Heart left ventricle (tissue), 16 donors: ENCODE measurements at regions not wholly inside any gene's neighbourhood (a gene's known extent, or its start where the extent isn't known, plus 50 kb on each side); places are given as distances from the start of the nearest gene placed in this dataset.
A peak's percentile ranks its signal among the peaks of the same experiment; 100 is the strongest.

Experiments used
- ATAC-seq, 4 donors: fragments of 200-7000 bp; cut with Tn5 transposase; one replicate each; pipeline ENCODE4 v1.9.1; 2020 to 2022; ENCODE audit warnings: moderate library complexity in 4 of 4, mild to moderate bottlenecking in 3 of 4, moderate number of reproducible peaks in 1 of 4
- DNase-seq, 5 donors: peaks; one replicate each; pipeline ENCODE4 v3.0.0-alpha.2; 2020
- H3K27ac ChIP-seq, 12 donors: fragments of 200-600 bp; sonication (generic) in 4 of 12; one replicate each; pipeline versions ENCODE4 v1.5.0 to v1.8.0; 2016 to 2022; ENCODE audit warnings: mild to moderate bottlenecking in 2 of 12
- H3K27me3 ChIP-seq, 9 donors: fragments of 200-600 bp; sonication (generic) in 2 of 9; one replicate each; pipeline versions ENCODE4 v1.5.1 to v1.8.0; 2016 to 2022; ENCODE audit warnings: mild to moderate bottlenecking in 3 of 9
- H3K36me3 ChIP-seq, 9 donors: fragments of 200-600 bp; sonication (generic) in 2 of 9; one replicate each; pipeline versions ENCODE4 v1.5.0 to v1.8.0; 2018 to 2022; ENCODE audit warnings: mild to moderate bottlenecking in 2 of 9
- H3K4me1 ChIP-seq, 12 donors: fragments of 200-600 bp; sonication (generic) in 4 of 12; one replicate each; pipeline versions ENCODE4 v1.5.0 to v1.8.0; 2016 to 2022; ENCODE audit warnings: mild to moderate bottlenecking in 3 of 12
- H3K4me3 ChIP-seq, 12 donors: fragments of 200-600 bp; sonication (generic) in 4 of 12; one replicate each; pipeline versions ENCODE4 v1.5.0 to v1.8.0; 2017 to 2022; ENCODE audit warnings: mild to moderate bottlenecking in 9 of 12, moderate library complexity in 4 of 12
- H3K9me3 ChIP-seq, 12 donors: fragments of 200-600 bp; sonication (generic) in 4 of 12; one replicate each; pipeline versions ENCODE4 v1.5.0 to v1.8.0; 2016 to 2022; ENCODE audit warnings: mild to moderate bottlenecking in 1 of 12
- POLR2A ChIP-seq, 2 donors: fragments of 450-650 bp; IDR thresholded peaks; one replicate each; pipeline ENCODE4 v1.6.1; 2017; ENCODE audit warnings: antibody characterized with exemption in 2 of 2, mild to moderate bottlenecking in 2 of 2, moderate library complexity in 2 of 2
- WGBS, 4 donors: extraction: QIAGEN DNeasy Blood & Tissue Kit in 2 of 4; methylation state at CpG; one replicate each; pipeline versions ENCODE4 v1.1.5 to v1.1.7; 2013 to 2018; 5-methylcytosine and 5-hydroxymethylcytosine counted together
- intact Hi-C, 10 donors: fragments of 100-400 bp; cut with DNase I; formaldehyde crosslinking; loops; one replicate each; pipeline versions ENCODE4 v1.11.1 to v1.14.2; 2022
- TF ChIP-seq, protein P1 (sequence below), 12 donors: fragments of 200-600 bp; sonication (generic) in 4 of 12; IDR thresholded peaks; one replicate each; pipeline versions ENCODE4 v1.5.0 to v1.8.0; 2018 to 2022; ENCODE audit warnings: antibody characterized with exemption in 12 of 12, mild to moderate bottlenecking in 5 of 12
- donor health status: ischemic (EF 13 %, LVEDD 7.1; RV severe dilation, severe dysfunction).
- donor health status: healthy with polysubstance abuse.
- donor health status: DM: no; HTN: yes; CAD: no.
- donor health status: DM: no; HTN: no; CAD: no.
- donor health status: ischemic (EF 25% LVEDD 6.9; RV normal size, moderate dysfunction).
- donor health status: ischemic (EF 25% LVEDD 5.7; RV mildly dilated, moderate dysfunction).
- donor health status: healthy.
- donor health status: DM: yes; HTN: yes; CAD: no.
- donor health status: ischemic (EF 35%, LVEDD 5.7; RV mildly dilated, moderate dysfunction).
- donor health status: nonischemic (EF 11% LVEDD 7.7; RV severe dilation, severe dysfunction).
- donor health status: DM: yes; HTN: yes; CAD: no.
- donor health status: PGD.
- donor health status: ischemic (EF 29% LVEDD 5.4; RV normal size, mild dysfunction).
- donor health status: nonischemic (EF 23%, LVEDD 6.1; RV moderate dilation, normal function).

DNA sequence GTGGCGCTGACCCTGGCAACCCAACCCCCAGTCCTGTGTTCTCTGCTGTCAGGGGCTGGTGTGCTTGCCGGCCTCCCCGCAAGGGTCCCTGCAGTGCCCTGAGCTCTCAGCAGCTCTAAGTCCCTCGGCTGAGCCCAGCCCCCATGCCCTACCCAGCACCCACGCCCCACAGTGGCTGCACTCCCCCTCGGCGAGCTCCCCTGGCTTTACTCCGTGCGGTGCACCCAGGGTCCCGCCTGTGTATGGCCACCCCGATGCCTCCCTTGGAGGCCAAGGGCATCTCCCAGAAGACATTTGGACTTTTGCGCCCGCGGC lies 72.5 kb upstream of the SHISAL1 start:
- ATAC-seq (no peak), DNase-seq (peak in 2 of 5 donors; percentile 9 to 10)
- Histone ChIP-seq H3K27ac (no peak overlapping the region), H3K4me3 (no peak overlapping the region), H3K9me3 (no peaks in the 10 kb centered on the region), H3K4me1 (no peaks in the 10 kb centered on the region), H3K36me3 (no peaks in the 10 kb centered on the region), H3K27me3 (no peaks in the 10 kb centered on the region)
- TF ChIP-seq, protein P1, sequence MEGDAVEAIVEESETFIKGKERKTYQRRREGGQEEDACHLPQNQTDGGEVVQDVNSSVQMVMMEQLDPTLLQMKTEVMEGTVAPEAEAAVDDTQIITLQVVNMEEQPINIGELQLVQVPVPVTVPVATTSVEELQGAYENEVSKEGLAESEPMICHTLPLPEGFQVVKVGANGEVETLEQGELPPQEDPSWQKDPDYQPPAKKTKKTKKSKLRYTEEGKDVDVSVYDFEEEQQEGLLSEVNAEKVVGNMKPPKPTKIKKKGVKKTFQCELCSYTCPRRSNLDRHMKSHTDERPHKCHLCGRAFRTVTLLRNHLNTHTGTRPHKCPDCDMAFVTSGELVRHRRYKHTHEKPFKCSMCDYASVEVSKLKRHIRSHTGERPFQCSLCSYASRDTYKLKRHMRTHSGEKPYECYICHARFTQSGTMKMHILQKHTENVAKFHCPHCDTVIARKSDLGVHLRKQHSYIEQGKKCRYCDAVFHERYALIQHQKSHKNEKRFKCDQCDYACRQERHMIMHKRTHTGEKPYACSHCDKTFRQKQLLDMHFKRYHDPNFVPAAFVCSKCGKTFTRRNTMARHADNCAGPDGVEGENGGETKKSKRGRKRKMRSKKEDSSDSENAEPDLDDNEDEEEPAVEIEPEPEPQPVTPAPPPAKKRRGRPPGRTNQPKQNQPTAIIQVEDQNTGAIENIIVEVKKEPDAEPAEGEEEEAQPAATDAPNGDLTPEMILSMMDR (IDR thresholded peaks at IDR 0.05) = no peak
- no peak for TF ChIP-seq POLR2A (IDR thresholded peaks at IDR 0.05)
- intact Hi-C loops = no loop called here
- WGBS, 4 donors = 90 to 96% (median 95%) methylated on average over 10 to 14 of the region's 14 CpGs

DNA sequence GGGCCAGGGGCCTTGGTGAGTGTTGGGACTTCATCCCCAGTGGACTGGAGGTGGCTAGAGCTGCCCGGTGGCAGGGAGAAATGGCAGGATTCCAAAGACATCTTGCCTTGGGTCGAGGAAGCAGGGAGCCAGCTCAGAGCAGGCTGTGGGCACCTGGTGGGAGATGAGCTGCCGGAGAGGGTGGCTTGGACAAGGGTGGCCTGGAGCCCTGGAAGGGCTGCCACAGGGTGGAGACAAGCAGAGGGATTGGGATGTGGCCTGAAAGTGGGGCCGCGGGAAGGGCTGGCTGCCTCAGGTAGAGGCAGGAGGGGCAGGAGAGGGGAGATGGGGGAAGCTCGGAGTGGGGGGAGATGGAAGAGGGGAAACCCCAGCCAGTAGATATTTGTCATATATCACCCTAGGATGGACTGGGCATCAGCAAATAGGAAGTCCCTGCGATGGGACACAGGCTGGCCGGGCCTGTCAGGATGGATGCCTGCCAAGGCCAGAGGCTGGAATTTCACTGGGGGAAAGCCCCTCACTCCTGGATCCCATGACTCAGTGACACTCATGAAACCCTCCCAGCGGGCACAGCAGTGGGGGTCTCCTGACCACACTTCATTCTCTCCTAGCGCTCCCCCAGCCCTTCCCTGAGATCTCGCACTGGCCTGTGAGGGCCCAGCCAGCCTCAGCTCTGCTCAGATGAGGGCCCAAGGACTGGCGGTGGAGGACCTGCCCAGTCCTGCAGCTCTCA lies 72.0 kb upstream of the SHISAL1 start:
- Histone ChIP-seq H3K4me3 (no peak overlapping the region), H3K27ac (no peak overlapping the region), H3K9me3 (no peaks in the 10 kb centered on the region), H3K27me3 (no peaks in the 10 kb centered on the region), H3K4me1 (no peaks in the 10 kb centered on the region), H3K36me3 (no peaks in the 10 kb centered on the region)
- intact Hi-C loops = no loop called here
- no peak for ATAC-seq
- TF ChIP-seq, protein P1 (IDR thresholded peaks at IDR 0.05) = no peak
- TF ChIP-seq POLR2A (IDR thresholded peaks at IDR 0.05) = no peak
- DNase-seq = peak in 3 of 5 donors; percentile 14 to 44 (median 20)
- 85 to 90% (median 88%) methylated on average over 11 to 12 of the region's 12 CpGs for WGBS, 4 donors

DNA sequence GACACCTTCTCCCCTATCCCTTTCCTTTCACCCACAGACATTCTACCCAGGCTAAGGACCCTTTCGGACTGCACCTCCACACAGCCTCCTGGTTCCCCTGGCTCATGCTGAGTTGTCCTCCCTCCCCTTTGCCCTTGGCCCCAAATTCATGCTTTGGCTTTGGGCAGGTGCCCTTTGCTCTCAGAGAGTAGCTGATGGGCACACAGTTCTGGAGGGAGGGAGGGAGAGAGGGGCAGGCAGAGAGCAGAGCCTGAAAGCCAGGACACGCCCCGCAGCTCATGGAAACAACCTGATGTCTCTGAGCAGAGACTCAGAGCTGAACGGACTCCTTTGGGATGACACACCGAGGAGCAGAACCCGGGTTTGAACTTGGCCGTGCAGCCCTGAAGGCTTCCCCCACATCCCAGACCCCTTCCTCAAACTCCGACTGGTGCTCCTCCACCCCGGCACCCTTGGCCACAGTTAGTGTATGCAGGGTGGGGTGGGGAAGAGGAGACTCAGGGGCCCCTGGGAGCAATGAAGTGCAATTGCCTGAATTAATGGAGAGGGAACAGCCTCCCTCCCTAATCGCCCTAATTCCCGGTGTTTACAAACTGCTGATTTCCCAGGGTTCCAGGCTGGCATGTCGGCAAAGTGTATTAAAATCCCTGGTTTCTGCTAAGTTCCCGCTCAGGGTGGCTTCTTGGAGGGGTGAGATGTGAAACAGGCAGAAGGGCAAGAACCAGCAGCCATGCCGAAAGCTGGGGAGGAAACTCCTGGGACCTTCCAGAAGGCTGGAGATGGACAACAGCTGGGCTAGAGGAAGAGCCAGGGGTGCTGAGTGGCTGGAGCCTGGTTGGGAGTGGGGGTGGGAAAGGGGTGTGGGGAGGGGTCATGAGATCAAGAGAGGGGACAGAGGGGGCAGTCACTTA lies 71.2 kb upstream of the SHISAL1 start:
- DNase-seq = peak in 3 of 5 donors; percentile 3 to 25 (median 10)
- no peaks in the 10 kb centered on the region for H3K4me1 ChIP-seq

More for the DNA sequence above, 71.2 kb upstream of the SHISAL1 start:
- Histone ChIP-seq H3K27ac (no peak overlapping the region), H3K27me3 (peaks cover 0 to 3% (median 0%) of the 10 kb centered on the region in 9 donors), H3K36me3 (no peaks in the 10 kb centered on the region), H3K4me3 (no peak overlapping the region), H3K9me3 (peaks cover 0 to 2% (median 0%) of the 10 kb centered on the region in 12 donors)
- ATAC-seq = no peak
- WGBS, 4 donors = 78 to 87% (median 84%) methylated on average over 14 of the region's 14 CpGs
- intact Hi-C loops = no loop called here
- TF ChIP-seq, protein P1 (IDR thresholded peaks at IDR 0.05) = no peak
- TF ChIP-seq POLR2A (IDR thresholded peaks at IDR 0.05) = no peak
